C4-2B (cell line): ENCODE measurements at regions not wholly inside any gene's neighbourhood (a gene's known extent, or its start where the extent isn't known, plus 50 kb on each side); places are given as distances from the start of the nearest gene placed in this dataset.

Experiments
- H3K27ac ChIP-seq: fragments of 450-650 bp; 2 replicates; pipeline ENCODE4 v1.5.1; 2017
- ZFX ChIP-seq: fragments of 450-650 bp; IDR thresholded peaks from 2 replicates; pipeline ENCODE4 v1.6.1; 2017
- TF ChIP-seq, protein P1 (sequence below): fragments of 450-650 bp; conservative IDR thresholded peaks from 2 replicates; pipeline ENCODE4 v1.5.1; 2017; ENCODE audit warnings: mild to moderate bottlenecking

DNA sequence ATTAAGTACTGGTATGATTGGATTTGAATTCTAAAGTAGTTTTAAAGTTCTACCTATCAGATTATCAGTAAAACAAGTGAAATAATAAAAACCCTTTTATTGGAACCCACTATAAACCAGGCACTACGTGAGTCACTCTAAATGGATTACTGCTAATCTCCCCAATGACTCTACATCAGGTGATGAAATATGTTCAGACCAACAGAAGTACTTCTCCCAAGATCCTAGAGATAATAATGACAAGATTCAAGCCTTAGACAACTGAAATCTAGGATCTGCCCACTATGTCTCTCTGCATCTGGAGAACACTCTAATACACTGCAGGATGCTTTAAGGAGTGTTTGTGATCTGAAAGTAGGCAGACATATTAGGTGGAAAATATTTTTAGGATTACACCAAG lies 652.1 kb upstream of the CHORDC1 start:
- no peak for TF ChIP-seq ZFX
- TF ChIP-seq, protein P1, sequence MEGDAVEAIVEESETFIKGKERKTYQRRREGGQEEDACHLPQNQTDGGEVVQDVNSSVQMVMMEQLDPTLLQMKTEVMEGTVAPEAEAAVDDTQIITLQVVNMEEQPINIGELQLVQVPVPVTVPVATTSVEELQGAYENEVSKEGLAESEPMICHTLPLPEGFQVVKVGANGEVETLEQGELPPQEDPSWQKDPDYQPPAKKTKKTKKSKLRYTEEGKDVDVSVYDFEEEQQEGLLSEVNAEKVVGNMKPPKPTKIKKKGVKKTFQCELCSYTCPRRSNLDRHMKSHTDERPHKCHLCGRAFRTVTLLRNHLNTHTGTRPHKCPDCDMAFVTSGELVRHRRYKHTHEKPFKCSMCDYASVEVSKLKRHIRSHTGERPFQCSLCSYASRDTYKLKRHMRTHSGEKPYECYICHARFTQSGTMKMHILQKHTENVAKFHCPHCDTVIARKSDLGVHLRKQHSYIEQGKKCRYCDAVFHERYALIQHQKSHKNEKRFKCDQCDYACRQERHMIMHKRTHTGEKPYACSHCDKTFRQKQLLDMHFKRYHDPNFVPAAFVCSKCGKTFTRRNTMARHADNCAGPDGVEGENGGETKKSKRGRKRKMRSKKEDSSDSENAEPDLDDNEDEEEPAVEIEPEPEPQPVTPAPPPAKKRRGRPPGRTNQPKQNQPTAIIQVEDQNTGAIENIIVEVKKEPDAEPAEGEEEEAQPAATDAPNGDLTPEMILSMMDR, result no peak
- no peak overlapping the region for H3K27ac ChIP-seq

DNA sequence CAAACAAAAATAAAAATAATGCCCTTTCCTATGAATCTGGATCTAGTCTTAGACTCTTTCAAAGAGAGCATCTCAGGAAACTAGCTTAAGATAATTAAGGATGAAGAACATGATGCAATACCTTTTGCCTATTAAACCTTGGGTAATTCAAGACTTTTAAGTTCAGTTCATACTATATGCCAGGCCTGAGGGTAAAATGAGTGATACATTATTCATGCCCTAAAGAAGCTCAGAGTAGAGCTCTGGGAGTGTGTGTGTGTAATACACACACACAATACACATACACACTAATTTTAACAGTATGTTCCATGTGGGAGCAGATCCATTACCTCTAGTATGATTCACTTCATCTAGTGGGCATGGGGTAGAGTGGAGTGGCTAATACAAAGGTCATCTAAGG lies 651.4 kb upstream of the CHORDC1 start:
- TF ChIP-seq, protein P1, result no peak
- TF ChIP-seq ZFX, result no peak
- H3K27ac ChIP-seq, result no peak overlapping the region

DNA sequence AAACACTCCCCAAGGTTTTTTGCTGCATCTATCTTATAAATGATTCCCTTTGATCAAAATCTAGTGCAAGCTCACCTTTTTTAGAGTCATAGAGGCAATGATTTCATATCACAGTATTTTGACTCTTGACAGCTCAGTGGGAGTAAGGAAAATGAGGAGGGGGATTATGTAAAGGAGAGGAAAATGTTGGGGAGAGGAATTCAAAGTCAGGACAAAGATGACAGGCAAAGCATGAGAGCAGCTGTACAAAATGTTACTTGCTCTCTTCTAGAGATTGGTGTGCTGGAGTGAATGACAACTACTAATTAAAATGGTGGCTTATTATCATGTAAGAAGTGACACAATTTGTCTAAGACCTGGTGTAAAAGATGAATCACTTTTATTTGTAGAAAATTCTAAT lies 644.6 kb upstream of the CHORDC1 start:
- H3K27ac ChIP-seq, result no peak overlapping the region
- TF ChIP-seq, protein P1, result no peak
- TF ChIP-seq ZFX, result no peak

GRCh38 chr11:90856790-90857189 lies 633.9 kb upstream of the CHORDC1 start:
- no peak overlapping the region for H3K27ac ChIP-seq
- TF ChIP-seq ZFX, result no peak
- TF ChIP-seq, protein P1, result no peak

DNA sequence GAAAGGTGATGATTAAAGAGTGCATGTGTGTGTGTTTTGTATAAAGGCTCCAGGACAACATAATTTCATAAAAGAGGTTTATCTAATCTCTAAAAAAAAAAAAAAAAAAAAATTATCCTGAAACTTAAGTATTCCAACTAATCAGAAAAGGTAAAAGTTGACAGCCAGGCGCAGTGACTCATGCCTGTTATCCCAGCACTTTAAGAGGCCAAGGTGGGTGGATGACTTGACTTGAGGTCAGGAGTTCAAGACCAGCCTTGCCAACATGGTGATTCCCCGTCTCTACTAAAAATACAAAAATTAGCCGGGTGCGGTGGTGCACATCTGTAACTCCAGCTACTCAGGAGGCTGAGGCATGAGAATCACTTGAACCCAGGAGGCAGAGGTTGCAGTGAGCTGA lies 632.7 kb upstream of the CHORDC1 start:
- no peak for TF ChIP-seq ZFX
- TF ChIP-seq, protein P1, result no peak
- H3K27ac ChIP-seq, result no peak overlapping the region

GRCh38 chr11:90851196-90851595 lies 628.3 kb upstream of the CHORDC1 start:
- TF ChIP-seq, protein P1, result no peak
- no peak for TF ChIP-seq ZFX
- no peak overlapping the region for H3K27ac ChIP-seq

DNA sequence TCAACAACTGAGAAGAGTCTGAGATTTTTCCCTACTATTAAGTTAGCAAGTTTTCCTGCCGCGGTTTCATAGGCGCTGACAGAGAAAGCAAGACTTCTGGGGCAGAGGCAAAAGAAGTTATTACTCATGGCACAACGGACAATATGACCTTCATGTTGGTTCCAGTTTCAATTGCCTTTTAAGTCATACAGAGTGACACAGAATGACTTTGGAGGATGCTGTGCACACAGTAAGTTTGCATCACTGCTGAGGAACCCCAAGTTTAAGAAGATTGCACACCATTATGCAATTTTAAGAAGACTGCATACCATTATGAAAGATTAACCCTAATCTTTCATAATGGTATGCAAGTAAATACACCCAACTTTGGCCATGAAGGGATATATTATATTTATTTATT lies 626.5 kb upstream of the CHORDC1 start:
- no peak for TF ChIP-seq ZFX
- TF ChIP-seq, protein P1, result no peak
- no peak overlapping the region for H3K27ac ChIP-seq
